Sigmoid colon (tissue), 4 donors: ENCODE measurements at regions not wholly inside any gene's neighbourhood (a gene's known extent, or its start where the extent isn't known, plus 50 kb on each side); places are given as distances from the start of the nearest gene placed in this dataset.

Experiments
- EP300 ChIP-seq, 4 donors: sonication (generic); formaldehyde crosslinking; IDR thresholded peaks; one replicate each; pipeline ENCODE4 v1.6.1; 2017; ENCODE audit warnings: antibody characterized with exemption in 4 of 4
- POLR2A ChIP-seq, 2 donors: fragments of 450-650 bp; IDR thresholded peaks; one replicate each; pipeline ENCODE4 v1.6.1; 2016; ENCODE audit warnings: antibody characterized with exemption in 2 of 2, mild to moderate bottlenecking in 2 of 2, moderate library complexity in 2 of 2
- POLR2AphosphoS5 ChIP-seq, 4 donors: sonication (generic); formaldehyde crosslinking; IDR thresholded peaks; one replicate each; pipeline ENCODE4 v1.6.1; 2017; ENCODE audit warnings: antibody characterized with exemption in 4 of 4
- TF ChIP-seq, protein P1 (sequence below), 4 experiments: fragments of 450-650 bp in 3 of 4; fragments of 200-600 bp in 1 of 4; IDR thresholded peaks; one replicate each; pipeline ENCODE4 v1.5.1; 2016 to 2019; ENCODE audit warnings: antibody characterized with exemption in 4 of 4, mild to moderate bottlenecking in 3 of 4, moderate library complexity in 2 of 4

- TF ChIP-seq POLR2A (IDR thresholded peaks at IDR 0.05) (no peak), POLR2AphosphoS5 (IDR thresholded peaks at IDR 0.05) (no peak), EP300 (IDR thresholded peaks at IDR 0.05) (no peak)
- TF ChIP-seq, protein P1, sequence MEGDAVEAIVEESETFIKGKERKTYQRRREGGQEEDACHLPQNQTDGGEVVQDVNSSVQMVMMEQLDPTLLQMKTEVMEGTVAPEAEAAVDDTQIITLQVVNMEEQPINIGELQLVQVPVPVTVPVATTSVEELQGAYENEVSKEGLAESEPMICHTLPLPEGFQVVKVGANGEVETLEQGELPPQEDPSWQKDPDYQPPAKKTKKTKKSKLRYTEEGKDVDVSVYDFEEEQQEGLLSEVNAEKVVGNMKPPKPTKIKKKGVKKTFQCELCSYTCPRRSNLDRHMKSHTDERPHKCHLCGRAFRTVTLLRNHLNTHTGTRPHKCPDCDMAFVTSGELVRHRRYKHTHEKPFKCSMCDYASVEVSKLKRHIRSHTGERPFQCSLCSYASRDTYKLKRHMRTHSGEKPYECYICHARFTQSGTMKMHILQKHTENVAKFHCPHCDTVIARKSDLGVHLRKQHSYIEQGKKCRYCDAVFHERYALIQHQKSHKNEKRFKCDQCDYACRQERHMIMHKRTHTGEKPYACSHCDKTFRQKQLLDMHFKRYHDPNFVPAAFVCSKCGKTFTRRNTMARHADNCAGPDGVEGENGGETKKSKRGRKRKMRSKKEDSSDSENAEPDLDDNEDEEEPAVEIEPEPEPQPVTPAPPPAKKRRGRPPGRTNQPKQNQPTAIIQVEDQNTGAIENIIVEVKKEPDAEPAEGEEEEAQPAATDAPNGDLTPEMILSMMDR (IDR thresholded peaks at IDR 0.05): no peak
Measured at GRCh38 chr2:34252111-34252510, 653.0 kb upstream of the FAM98A start.
